Posterior vena cava (tissue), 2 donors: ENCODE measurements at regions not wholly inside any gene's neighbourhood (a gene's known extent, or its start where the extent isn't known, plus 50 kb on each side); places are given as distances from the start of the nearest gene placed in this dataset.
"Not testable (repeated sequence)": the region's sequence is repeated elsewhere in the genome, so short reads cannot be mapped to it uniquely, and the experiment has no call there.

Source experiments
- DNase-seq: peaks from one replicate; pipeline ENCODE4 v3.0.0-alpha.2; 2020; ENCODE audit warnings: low spot score
- intact Hi-C, 2 donors: fragments of 100-400 bp; cut with DNase I; formaldehyde crosslinking; loops; one replicate each; pipeline versions ENCODE4 v1.14.1 to v1.14.2; 2022 to 2023
- donor health status: DM: yes; HTN: yes; CAD: no.
- donor health status: DM: yes; HTN: yes; CAD: no.

GRCh38 chr9:38342532-38342931 lies 50.0 kb upstream of the ALDH1B1 start:
- intact Hi-C loops = no loop called here
- no peak for DNase-seq

- intact Hi-C loops = no loop called here
- no peak for DNase-seq
Observed at GRCh38 chr9:38342096-38342495, 50.4 kb upstream of the ALDH1B1 start.

- intact Hi-C loops = no loop called here
- no peak for DNase-seq
Observed at GRCh38 chr9:38339496-38339895, 53.0 kb upstream of the ALDH1B1 start.

- intact Hi-C loops = no loop called here
- no peak for DNase-seq
Observed at GRCh38 chr9:38339087-38339486, 53.4 kb upstream of the ALDH1B1 start.

GRCh38 chr9:38338342-38339018 lies 54.0 kb upstream of the ALDH1B1 start:
- intact Hi-C loops = no loop called here
- no peak for DNase-seq

- DNase-seq = no peak
- intact Hi-C loops = no loop called here
Observed at GRCh38 chr9:38337706-38338264, 54.7 kb upstream of the ALDH1B1 start.

- no peak for DNase-seq
- intact Hi-C loops = no loop called here
Observed at GRCh38 chr9:38337181-38337580, 55.3 kb upstream of the ALDH1B1 start.

- intact Hi-C loops = no loop called here
Observed at GRCh38 chr9:38336341-38336740, 56.2 kb upstream of the ALDH1B1 start.

GRCh38 chr9:38335686-38336085 lies 56.8 kb upstream of the ALDH1B1 start:
- DNase-seq = no peak
- intact Hi-C loops = no loop called here

More at GRCh38 chr9:38336341-38336740, 56.2 kb upstream of the ALDH1B1 start:
- no peak for DNase-seq

GRCh38 chr9:38334234-38334633 lies 58.3 kb upstream of the ALDH1B1 start:
- intact Hi-C loops = no loop called here

GRCh38 chr9:38333047-38333446 lies 59.5 kb upstream of the ALDH1B1 start:
- no peak for DNase-seq
- intact Hi-C loops = no loop called here

More at GRCh38 chr9:38334234-38334633, 58.3 kb upstream of the ALDH1B1 start:
- no peak for DNase-seq

- DNase-seq = no peak
- intact Hi-C loops = no loop called here
Observed at GRCh38 chr9:38332625-38333024, 59.9 kb upstream of the ALDH1B1 start.

GRCh38 chr9:38331141-38331540 lies 61.4 kb upstream of the ALDH1B1 start:
- DNase-seq = no peak
- intact Hi-C loops = no loop called here

GRCh38 chr9:38329968-38330367 lies 62.5 kb upstream of the ALDH1B1 start:
- intact Hi-C loops = no loop called here
- DNase-seq = no peak

GRCh38 chr9:38328765-38329164 lies 63.7 kb upstream of the ALDH1B1 start:
- no peak for DNase-seq
- intact Hi-C loops = no loop called here

GRCh38 chr9:38326122-38326521 lies 66.4 kb upstream of the ALDH1B1 start:
- no peak for DNase-seq
- intact Hi-C loops = loop anchor here in 1 of 2 donors (2.0 kb wide), 1 partner anchor 57 kb away; no protein-coding TSS in a partner anchor

GRCh38 chr9:38324213-38324612 lies 68.3 kb upstream of the ALDH1B1 start:
- DNase-seq, intact Hi-C loops: not testable (repeated sequence)

- intact Hi-C loops = no loop called here
- DNase-seq = no peak
Observed at GRCh38 chr9:38322937-38323336, 69.6 kb upstream of the ALDH1B1 start.

- DNase-seq = no peak
- intact Hi-C loops = no loop called here
Observed at GRCh38 chr9:38319496-38320173, 72.9 kb upstream of the ALDH1B1 start.

- intact Hi-C loops = no loop called here
- no peak for DNase-seq
Observed at GRCh38 chr9:38318759-38319495, 73.6 kb upstream of the ALDH1B1 start.
